T-cell (primary cell): ENCODE measurements at regions not wholly inside any gene's neighbourhood (a gene's known extent, or its start where the extent isn't known, plus 50 kb on each side); places are given as distances from the start of the nearest gene placed in this dataset.

ENCODE experiments used
- ATAC-seq, 4 experiments: fragments of 200-7000 bp in 3 of 4; fragments of 150-1000 bp in 1 of 4; cut with Tn5 transposase; replicated peaks in 1 of 4; 1 replicate in 3 of 4; 2 replicates in 1 of 4; pipeline ENCODE4 v1.10.0; 2021; ENCODE audit warnings: moderate library complexity in 3 of 4, mild to moderate bottlenecking in 2 of 4, moderate number of reproducible peaks in 1 of 4
- CTCF ChIA-PET, 2 donors: fragments of 300-600 bp; sonication (Branson Sonifier 250); formaldehyde crosslinking; loops; one replicate each; lab custom pipeline; 2022; ENCODE audit warnings: antibody characterized with exemption in 2 of 2; lab: Charles Lee
- POLR2A ChIA-PET, 2 donors: fragments of 300-600 bp; sonication (Branson Sonifier 250); formaldehyde crosslinking; loops; one replicate each; lab custom pipeline; 2022; ENCODE audit warnings: antibody characterized with exemption in 2 of 2; lab: Charles Lee
- DNase-seq, 35 experiments: peaks; one replicate each; pipeline versions ENCODE4 v3.0.0 to v3.0.0-alpha.2; 2013 to 2023
- H3K27ac ChIP-seq: one replicate; pipeline ENCODE4 v1.5.1; 2013; ENCODE audit warnings: low read length
- H3K27me3 ChIP-seq, 2 experiments: replicated peaks in 1 of 2; 1 replicate in 1 of 2; 2 replicates in 1 of 2; pipeline versions ENCODE4 v1.6.1 to v1.7.0; 2013; ENCODE audit warnings: low read length in 1 of 2, mixed read lengths in 1 of 2; ENCODE audit not compliant: control insufficient read depth in 2 of 2, insufficient read depth in 2 of 2; ENCODE audit errors: extremely low read depth in 1 of 2
- H3K36me3 ChIP-seq, 2 donors: 1 replicate in 1 of 2; 2 replicates in 1 of 2; pipeline versions ENCODE4 v1.6.1 to v1.7.0; 2013; ENCODE audit warnings: low read length in 1 of 2; ENCODE audit not compliant: control insufficient read depth in 2 of 2, insufficient read depth in 1 of 2; ENCODE audit errors: extremely low read depth in 1 of 2
- H3K4me1 ChIP-seq, 2 experiments: 1 replicate in 1 of 2; 2 replicates in 1 of 2; pipeline versions ENCODE4 v1.6.1 to v1.7.0; 2013; ENCODE audit warnings: low read length in 2 of 2, mixed read lengths in 1 of 2; ENCODE audit not compliant: insufficient read depth in 2 of 2, control insufficient read depth in 1 of 2; ENCODE audit errors: extremely low read depth in 1 of 2
- H3K4me3 ChIP-seq, 2 donors: 1 replicate in 1 of 2; 2 replicates in 1 of 2; pipeline versions ENCODE4 v1.5.1 to v1.7.0; 2013; ENCODE audit warnings: mild to moderate bottlenecking in 2 of 2, low read length in 1 of 2, moderate library complexity in 1 of 2; ENCODE audit not compliant: control insufficient read depth in 1 of 2; ENCODE audit errors: extremely low read depth in 1 of 2
- H3K9me3 ChIP-seq: 2 replicates; pipeline ENCODE4 v1.7.0; 2013
- H3K27ac Mint-ChIP-seq, 2 donors: one replicate each; pipeline ENCODE4 v1.8.0; 2020 to 2021; ENCODE audit warnings: mild to moderate bottlenecking in 2 of 2, mixed read lengths in 2 of 2
- H3K27me3 Mint-ChIP-seq, 2 donors: one replicate each; pipeline ENCODE4 v1.8.0; 2021 to 2022; ENCODE audit warnings: mixed read lengths in 2 of 2
- H3K36me3 Mint-ChIP-seq: one replicate; pipeline ENCODE4 v1.8.0; 2021; ENCODE audit warnings: mixed read lengths
- H3K4me1 Mint-ChIP-seq, 3 donors: one replicate each; pipeline ENCODE4 v1.8.0; 2020 to 2022; ENCODE audit warnings: mixed read lengths in 3 of 3, mild to moderate bottlenecking in 1 of 3
- H3K4me3 Mint-ChIP-seq, 3 donors: one replicate each; pipeline ENCODE4 v1.8.0; 2020 to 2022; ENCODE audit warnings: mild to moderate bottlenecking in 3 of 3, mixed read lengths in 3 of 3, moderate library complexity in 3 of 3
- H3K9me3 Mint-ChIP-seq, 3 donors: one replicate each; pipeline ENCODE4 v1.8.0; 2020 to 2022; ENCODE audit warnings: mixed read lengths in 3 of 3
- WGBS: methylation state at CpG from one replicate; pipeline ENCODE4 v1.1.5; 2013; ENCODE audit warnings: missing lambda C conversion rate; ENCODE audit not compliant: insufficient coverage; 5-methylcytosine and 5-hydroxymethylcytosine counted together

GRCh38 chr16:49926941-49927340 is 71.0 kb upstream of the ZNF423 start:
- Mint-ChIP-seq H3K36me3 (no peaks in the 10 kb centered on the region), H3K27ac (no peak overlapping the region), H3K4me1 (no peaks in the 10 kb centered on the region), H3K4me3 (no peak overlapping the region), H3K27me3 (peaks cover 28 to 29% of the 10 kb centered on the region in 2 donors), H3K9me3 (no peaks in the 10 kb centered on the region)
- DNase-seq (no peak), ATAC-seq (no peak)
- ChIA-PET POLR2A (no interaction called here), CTCF (no interaction called here)
- no peaks in the 10 kb centered on the region for H3K9me3 ChIP-seq
- no CpG with 5 or more reads among the region's 2 CpGs for WGBS
- no peak overlapping the region for H3K4me3 ChIP-seq
- H3K27ac ChIP-seq = no peak overlapping the region
- no peaks in the 10 kb centered on the region for H3K36me3 ChIP-seq
- H3K4me1 ChIP-seq = no peaks in the 10 kb centered on the region
- peaks cover 0 to 50% of the 10 kb centered on the region in 2 experiments for H3K27me3 ChIP-seq

GRCh38 chr16:49928176-49929041 is 72.5 kb upstream of the ZNF423 start:
- Mint-ChIP-seq H3K36me3 (no peaks in the 10 kb centered on the region), H3K4me3 (no peak overlapping the region), H3K27me3 (peaks cover 22 to 25% of the 10 kb centered on the region in 2 donors), H3K27ac (no peak overlapping the region), H3K4me1 (no peaks in the 10 kb centered on the region), H3K9me3 (no peaks in the 10 kb centered on the region)
- DNase-seq = no peak
- Histone ChIP-seq H3K4me1 (no peaks in the 10 kb centered on the region), H3K36me3 (no peaks in the 10 kb centered on the region), H3K4me3 (no peak overlapping the region), H3K9me3 (no peaks in the 10 kb centered on the region), H3K27me3 (peaks cover 0 to 40% of the 10 kb centered on the region in 2 experiments), H3K27ac (no peak overlapping the region)
- CTCF ChIA-PET = no interaction called here
- WGBS = 77% methylated on average over 13 of the region's 16 CpGs
- ATAC-seq = no peak
- POLR2A ChIA-PET = no interaction called here

- ChIA-PET POLR2A (no interaction called here), CTCF (no interaction called here)
- H3K4me3 ChIP-seq = no peak overlapping the region
- Mint-ChIP-seq H3K27ac (no peak overlapping the region), H3K36me3 (no peaks in the 10 kb centered on the region), H3K9me3 (no peaks in the 10 kb centered on the region), H3K4me1 (no peaks in the 10 kb centered on the region), H3K27me3 (peaks cover 20% of the 10 kb centered on the region in 2 donors), H3K4me3 (no peak overlapping the region)
- H3K27me3 ChIP-seq = peaks cover 0 to 33% of the 10 kb centered on the region in 2 experiments
- H3K27ac ChIP-seq = no peak overlapping the region
- no peak for ATAC-seq
- no peaks in the 10 kb centered on the region for H3K4me1 ChIP-seq
- H3K9me3 ChIP-seq = no peaks in the 10 kb centered on the region
- H3K36me3 ChIP-seq = no peaks in the 10 kb centered on the region
- WGBS = 36% methylated on average over 2 of the region's 3 CpGs
- DNase-seq = no peak
These were observed 73.7 kb upstream of the ZNF423 start for GRCh38 chr16:49929626-49930025.

GRCh38 chr16:49930841-49931240 is 74.9 kb upstream of the ZNF423 start:
- H3K27me3 ChIP-seq = peaks cover 0 to 36% of the 10 kb centered on the region in 2 experiments
- H3K4me3 ChIP-seq = no peak overlapping the region
- no peak overlapping the region for H3K27ac Mint-ChIP-seq
- H3K4me3 Mint-ChIP-seq = no peak overlapping the region
- H3K27ac ChIP-seq = no peak overlapping the region
- no peaks in the 10 kb centered on the region for H3K9me3 ChIP-seq
- H3K36me3 Mint-ChIP-seq = no peaks in the 10 kb centered on the region
- H3K9me3 Mint-ChIP-seq = no peaks in the 10 kb centered on the region
- 68% methylated on average over 7 of the region's 7 CpGs for whole genome bisulfite sequencing
- ATAC-seq (no peak), DNase-seq (no peak)
- H3K4me1 ChIP-seq = no peaks in the 10 kb centered on the region
- H3K4me1 Mint-ChIP-seq = no peaks in the 10 kb centered on the region
- ChIA-PET CTCF (no interaction called here), POLR2A (no interaction called here)
- peaks cover 19% of the 10 kb centered on the region in 2 donors for H3K27me3 Mint-ChIP-seq
- H3K36me3 ChIP-seq = no peaks in the 10 kb centered on the region

- Mint-ChIP-seq H3K4me1 (no peaks in the 10 kb centered on the region), H3K27me3 (peaks cover 17 to 19% of the 10 kb centered on the region in 2 donors), H3K9me3 (no peaks in the 10 kb centered on the region), H3K27ac (no peak overlapping the region), H3K36me3 (no peaks in the 10 kb centered on the region), H3K4me3 (no peak overlapping the region)
- DNase-seq = no peak
- Histone ChIP-seq H3K4me1 (no peaks in the 10 kb centered on the region), H3K36me3 (no peaks in the 10 kb centered on the region), H3K9me3 (no peaks in the 10 kb centered on the region), H3K27ac (no peak overlapping the region), H3K27me3 (peaks cover 0 to 36% of the 10 kb centered on the region in 2 experiments), H3K4me3 (no peak overlapping the region)
- WGBS = 78% methylated on average over 3 of the region's 5 CpGs
- no peak for ATAC-seq
- ChIA-PET POLR2A (no interaction called here), CTCF (no interaction called here)
These were observed 75.4 kb upstream of the ZNF423 start for GRCh38 chr16:49931266-49931665.

- H3K4me3 Mint-ChIP-seq = no peak overlapping the region
- ChIA-PET CTCF (no interaction called here), POLR2A (no interaction called here)
- H3K27ac ChIP-seq = no peak overlapping the region
- H3K4me3 ChIP-seq = no peak overlapping the region
- H3K27me3 ChIP-seq = peaks cover 0 to 36% of the 10 kb centered on the region in 2 experiments
- peaks cover 17 to 21% of the 10 kb centered on the region in 2 donors for H3K27me3 Mint-ChIP-seq
- no peak for DNase-seq
- no peaks in the 10 kb centered on the region for H3K36me3 ChIP-seq
- H3K9me3 ChIP-seq = no peaks in the 10 kb centered on the region
- H3K36me3 Mint-ChIP-seq = no peaks in the 10 kb centered on the region
- no peak overlapping the region for H3K27ac Mint-ChIP-seq
- ATAC-seq = no peak
- H3K4me1 Mint-ChIP-seq = no peaks in the 10 kb centered on the region
- no peaks in the 10 kb centered on the region for H3K4me1 ChIP-seq
- 90% methylated on average over 7 of the region's 10 CpGs for WGBS
- no peaks in the 10 kb centered on the region for H3K9me3 Mint-ChIP-seq
These were observed 76.0 kb upstream of the ZNF423 start for GRCh38 chr16:49931916-49932315.
